Transverse colon (tissue), 4 donors: ENCODE measurements at regions not wholly inside any gene's neighbourhood (a gene's known extent, or its start where the extent isn't known, plus 50 kb on each side); places are given as distances from the start of the nearest gene placed in this dataset.

Experiments used
- EP300 ChIP-seq: sonication (generic); formaldehyde crosslinking; IDR thresholded peaks from one replicate; pipeline ENCODE4 v1.6.1; 2017; ENCODE audit warnings: antibody characterized with exemption, low read depth
- POLR2AphosphoS5 ChIP-seq, 3 donors: sonication (generic); formaldehyde crosslinking; IDR thresholded peaks; one replicate each; pipeline ENCODE4 v1.6.1; 2016; ENCODE audit warnings: antibody characterized with exemption in 3 of 3
- TF ChIP-seq, protein P1 (sequence below), 5 experiments: fragments of 200-600 bp in 3 of 5; fragments of 450-650 bp in 2 of 5; sonication (generic) in 3 of 5; IDR thresholded peaks; 1 replicate in 2 of 5; 2 replicates in 3 of 5; pipeline ENCODE4 v1.5.1; 2016 to 2017; ENCODE audit warnings: antibody characterized with exemption in 5 of 5, inconsistent platforms in 3 of 5, mild to moderate bottlenecking in 2 of 5, moderate library complexity in 1 of 5

DNA sequence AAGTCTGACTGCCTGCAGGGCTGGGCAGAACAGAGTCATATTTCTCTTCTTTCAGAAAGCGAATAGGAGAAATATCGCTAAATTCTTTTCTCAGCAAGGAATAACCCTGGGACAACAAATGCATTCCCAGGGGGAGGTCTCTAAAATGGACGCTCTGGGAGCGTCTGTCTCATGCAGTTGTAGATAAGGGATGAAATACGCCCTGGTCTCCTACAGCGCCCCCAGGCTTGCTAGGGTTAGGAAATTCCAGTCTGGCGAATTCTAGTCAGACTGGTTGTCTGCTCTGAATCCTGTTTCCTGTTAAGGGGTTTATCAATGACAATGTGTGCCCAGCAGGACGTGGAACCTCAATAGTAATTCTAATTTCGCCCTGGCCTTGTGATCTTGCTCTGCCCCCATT, 1214.1 kb downstream of the DIAPH3 start:
- TF ChIP-seq, protein P1, sequence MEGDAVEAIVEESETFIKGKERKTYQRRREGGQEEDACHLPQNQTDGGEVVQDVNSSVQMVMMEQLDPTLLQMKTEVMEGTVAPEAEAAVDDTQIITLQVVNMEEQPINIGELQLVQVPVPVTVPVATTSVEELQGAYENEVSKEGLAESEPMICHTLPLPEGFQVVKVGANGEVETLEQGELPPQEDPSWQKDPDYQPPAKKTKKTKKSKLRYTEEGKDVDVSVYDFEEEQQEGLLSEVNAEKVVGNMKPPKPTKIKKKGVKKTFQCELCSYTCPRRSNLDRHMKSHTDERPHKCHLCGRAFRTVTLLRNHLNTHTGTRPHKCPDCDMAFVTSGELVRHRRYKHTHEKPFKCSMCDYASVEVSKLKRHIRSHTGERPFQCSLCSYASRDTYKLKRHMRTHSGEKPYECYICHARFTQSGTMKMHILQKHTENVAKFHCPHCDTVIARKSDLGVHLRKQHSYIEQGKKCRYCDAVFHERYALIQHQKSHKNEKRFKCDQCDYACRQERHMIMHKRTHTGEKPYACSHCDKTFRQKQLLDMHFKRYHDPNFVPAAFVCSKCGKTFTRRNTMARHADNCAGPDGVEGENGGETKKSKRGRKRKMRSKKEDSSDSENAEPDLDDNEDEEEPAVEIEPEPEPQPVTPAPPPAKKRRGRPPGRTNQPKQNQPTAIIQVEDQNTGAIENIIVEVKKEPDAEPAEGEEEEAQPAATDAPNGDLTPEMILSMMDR (IDR thresholded peaks at IDR 0.05) = no peak
- TF ChIP-seq EP300 (no peak), POLR2AphosphoS5 (IDR thresholded peaks at IDR 0.05) (no peak)
